EH (cell line): ENCODE measurements at regions not wholly inside any gene's neighbourhood (a gene's known extent, or its start where the extent isn't known, plus 50 kb on each side); places are given as distances from the start of the nearest gene placed in this dataset.

ENCODE experiments used
- DNase-seq: peaks from one replicate; pipeline ENCODE4 v3.0.0-alpha.2; 2015; ENCODE audit warnings: low read depth

- DNase-seq, result no peak
These were observed 122.5 kb downstream of the DICER1 start for GRCh38 chr14:95034788-95035187.

- no peak for DNase-seq
These were observed 123.4 kb downstream of the DICER1 start for GRCh38 chr14:95033682-95034632.

- no peak for DNase-seq
These were observed 124.3 kb downstream of the DICER1 start for GRCh38 chr14:95033031-95033430.

GRCh38 chr14:95026851-95027463 is 130.4 kb downstream of the DICER1 start:
- no peak for DNase-seq

- no peak for DNase-seq
These were observed 131.4 kb downstream of the DICER1 start for GRCh38 chr14:95025941-95026340.

- peak; percentile 27 for DNase-seq
These were observed 132.1 kb downstream of the DICER1 start for GRCh38 chr14:95025218-95025617.

GRCh38 chr14:95024380-95024779 is 132.9 kb downstream of the DICER1 start:
- no peak for DNase-seq

- DNase-seq, result peak; percentile 49
These were observed 133.4 kb downstream of the DICER1 start for GRCh38 chr14:95023886-95024285.

GRCh38 chr14:95023115-95023514 is 134.2 kb downstream of the DICER1 start:
- DNase-seq, result no peak

GRCh38 chr14:95021588-95021987 is 135.7 kb downstream of the DICER1 start:
- no peak for DNase-seq

GRCh38 chr14:95018821-95019220 is 138.5 kb downstream of the DICER1 start:
- no peak for DNase-seq

- DNase-seq, result no peak
These were observed 142.3 kb downstream of the DICER1 start for GRCh38 chr14:95015046-95015445.

- DNase-seq, result no peak
These were observed 143.3 kb downstream of the DICER1 start for GRCh38 chr14:95014036-95014435.

- no peak for DNase-seq
These were observed 145.8 kb downstream of the DICER1 start for GRCh38 chr14:95011445-95012006.

GRCh38 chr14:95008445-95009217 is 148.7 kb downstream of the DICER1 start:
- no peak for DNase-seq

GRCh38 chr14:95007921-95008320 is 149.4 kb downstream of the DICER1 start:
- no peak for DNase-seq

GRCh38 chr14:95006479-95006878 is 150.8 kb downstream of the DICER1 start:
- DNase-seq, result no peak

- DNase-seq, result no peak
These were observed 151.3 kb downstream of the DICER1 start for GRCh38 chr14:95006051-95006450.

GRCh38 chr14:95003099-95003960 is 154.0 kb downstream of the DICER1 start:
- DNase-seq, result no peak

GRCh38 chr14:94998685-94999084 is 158.6 kb downstream of the DICER1 start:
- DNase-seq, result no peak

GRCh38 chr14:94998110-94998509 is 159.2 kb downstream of the DICER1 start:
- DNase-seq, result no peak
